Transverse colon (tissue), 4 donors: ENCODE measurements at regions not wholly inside any gene's neighbourhood (a gene's known extent, or its start where the extent isn't known, plus 50 kb on each side); places are given as distances from the start of the nearest gene placed in this dataset.

Experiments
- POLR2A ChIP-seq: fragments of 450-650 bp; IDR thresholded peaks from one replicate; pipeline ENCODE4 v1.6.1; 2016; ENCODE audit warnings: antibody characterized with exemption, mild to moderate bottlenecking, moderate library complexity
- POLR2AphosphoS5 ChIP-seq, 3 donors: sonication (generic); formaldehyde crosslinking; IDR thresholded peaks; one replicate each; pipeline ENCODE4 v1.6.1; 2016; ENCODE audit warnings: antibody characterized with exemption in 3 of 3
- TF ChIP-seq, protein P1 (sequence below), 5 experiments: fragments of 200-600 bp in 3 of 5; fragments of 450-650 bp in 2 of 5; sonication (generic) in 3 of 5; IDR thresholded peaks; 1 replicate in 2 of 5; 2 replicates in 3 of 5; pipeline ENCODE4 v1.5.1; 2016 to 2017; ENCODE audit warnings: antibody characterized with exemption in 5 of 5, inconsistent platforms in 3 of 5, mild to moderate bottlenecking in 2 of 5, moderate library complexity in 1 of 5

GRCh38 chr4:170853422-170854021, 763.8 kb upstream of the AADAT start:
- TF ChIP-seq POLR2AphosphoS5 (IDR thresholded peaks at IDR 0.05), result no peak
- TF ChIP-seq, protein P1, sequence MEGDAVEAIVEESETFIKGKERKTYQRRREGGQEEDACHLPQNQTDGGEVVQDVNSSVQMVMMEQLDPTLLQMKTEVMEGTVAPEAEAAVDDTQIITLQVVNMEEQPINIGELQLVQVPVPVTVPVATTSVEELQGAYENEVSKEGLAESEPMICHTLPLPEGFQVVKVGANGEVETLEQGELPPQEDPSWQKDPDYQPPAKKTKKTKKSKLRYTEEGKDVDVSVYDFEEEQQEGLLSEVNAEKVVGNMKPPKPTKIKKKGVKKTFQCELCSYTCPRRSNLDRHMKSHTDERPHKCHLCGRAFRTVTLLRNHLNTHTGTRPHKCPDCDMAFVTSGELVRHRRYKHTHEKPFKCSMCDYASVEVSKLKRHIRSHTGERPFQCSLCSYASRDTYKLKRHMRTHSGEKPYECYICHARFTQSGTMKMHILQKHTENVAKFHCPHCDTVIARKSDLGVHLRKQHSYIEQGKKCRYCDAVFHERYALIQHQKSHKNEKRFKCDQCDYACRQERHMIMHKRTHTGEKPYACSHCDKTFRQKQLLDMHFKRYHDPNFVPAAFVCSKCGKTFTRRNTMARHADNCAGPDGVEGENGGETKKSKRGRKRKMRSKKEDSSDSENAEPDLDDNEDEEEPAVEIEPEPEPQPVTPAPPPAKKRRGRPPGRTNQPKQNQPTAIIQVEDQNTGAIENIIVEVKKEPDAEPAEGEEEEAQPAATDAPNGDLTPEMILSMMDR (IDR thresholded peaks at IDR 0.05), result peak; percentile 52 to 75 (median 61)
- TF ChIP-seq POLR2A, result no peak
